ENCODE measurements at regions not wholly inside any gene's neighbourhood (a gene's known extent, or its start where the extent isn't known, plus 50 kb on each side); places are given as distances from the start of the nearest gene placed in this dataset.
"Not testable (repeated sequence)": the region's sequence is repeated elsewhere in the genome, so short reads cannot be mapped to it uniquely, and the experiment has no call there.

- TF ChIP-seq, protein P1, sequence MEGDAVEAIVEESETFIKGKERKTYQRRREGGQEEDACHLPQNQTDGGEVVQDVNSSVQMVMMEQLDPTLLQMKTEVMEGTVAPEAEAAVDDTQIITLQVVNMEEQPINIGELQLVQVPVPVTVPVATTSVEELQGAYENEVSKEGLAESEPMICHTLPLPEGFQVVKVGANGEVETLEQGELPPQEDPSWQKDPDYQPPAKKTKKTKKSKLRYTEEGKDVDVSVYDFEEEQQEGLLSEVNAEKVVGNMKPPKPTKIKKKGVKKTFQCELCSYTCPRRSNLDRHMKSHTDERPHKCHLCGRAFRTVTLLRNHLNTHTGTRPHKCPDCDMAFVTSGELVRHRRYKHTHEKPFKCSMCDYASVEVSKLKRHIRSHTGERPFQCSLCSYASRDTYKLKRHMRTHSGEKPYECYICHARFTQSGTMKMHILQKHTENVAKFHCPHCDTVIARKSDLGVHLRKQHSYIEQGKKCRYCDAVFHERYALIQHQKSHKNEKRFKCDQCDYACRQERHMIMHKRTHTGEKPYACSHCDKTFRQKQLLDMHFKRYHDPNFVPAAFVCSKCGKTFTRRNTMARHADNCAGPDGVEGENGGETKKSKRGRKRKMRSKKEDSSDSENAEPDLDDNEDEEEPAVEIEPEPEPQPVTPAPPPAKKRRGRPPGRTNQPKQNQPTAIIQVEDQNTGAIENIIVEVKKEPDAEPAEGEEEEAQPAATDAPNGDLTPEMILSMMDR (IDR thresholded peaks at IDR 0.05; ENCODE audit: insufficient read depth, low read length, poor library complexity, severe bottlenecking), result no peak
- DNase-seq (ENCODE audit: low read depth), result no peak
- H3K4me3 ChIP-seq (ENCODE audit: low read depth, low read length), result no peak overlapping the region
- H3K36me3 ChIP-seq (ENCODE audit: control insufficient read depth, insufficient read depth, low read length), result no peaks in the 10 kb centered on the region
- H3K27me3 ChIP-seq (ENCODE audit: control insufficient read depth, insufficient read depth, low read length), result no peaks in the 10 kb centered on the region
Observed at GRCh38 chr3:20250314-20250713, 64.3 kb upstream of the SGO1 start.

DNA sequence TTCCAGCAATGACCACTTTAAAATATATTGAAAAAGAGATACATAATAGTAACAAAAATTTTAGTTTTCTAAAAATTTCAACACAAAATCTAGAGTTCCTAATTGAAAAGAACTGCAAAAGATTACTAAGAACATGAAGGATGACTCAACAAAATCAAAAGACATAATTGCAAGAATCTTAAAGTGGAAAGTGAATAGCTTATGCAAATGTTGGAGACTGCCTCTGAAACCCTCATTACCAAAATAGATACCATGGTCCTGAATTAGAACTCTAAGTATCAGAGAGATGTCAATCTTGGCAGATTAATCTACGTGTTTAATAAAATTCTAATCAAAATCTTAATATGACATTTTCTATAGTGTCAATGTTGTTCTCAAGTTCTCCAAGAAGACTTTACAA is 60.7 kb upstream of the SGO1 start:
- Histone ChIP-seq H3K36me3 (ENCODE audit: control insufficient read depth, insufficient read depth, low read length) (no peaks in the 10 kb centered on the region), H3K27me3 (ENCODE audit: control insufficient read depth, insufficient read depth, low read length) (no peaks in the 10 kb centered on the region), H3K4me3 (ENCODE audit: low read depth, low read length) (no peak overlapping the region)
- TF ChIP-seq, protein P1 (IDR thresholded peaks at IDR 0.05; ENCODE audit: insufficient read depth, low read length, poor library complexity, severe bottlenecking), result no peak
- DNase-seq (ENCODE audit: low read depth), result no peak

DNA sequence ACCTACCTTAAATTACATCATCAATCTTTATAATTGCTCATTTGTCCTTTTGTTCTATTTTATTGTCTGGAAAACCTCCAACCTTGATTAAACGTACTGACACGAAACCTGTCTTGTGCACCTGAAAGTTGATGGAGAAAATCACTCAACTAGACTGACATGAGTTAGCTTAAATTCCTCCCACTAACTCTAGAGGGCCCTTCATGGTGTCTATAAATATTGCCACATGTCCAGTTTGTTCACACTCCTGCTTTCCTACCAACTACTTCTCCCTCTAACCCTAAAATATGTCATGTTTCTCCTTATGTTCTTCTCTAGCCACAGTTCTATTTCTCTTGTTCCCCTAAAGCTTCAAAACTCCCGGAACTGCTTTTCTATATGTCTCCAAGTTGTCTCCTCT is 59.8 kb upstream of the SGO1 start:
- no peak for DNase-seq (ENCODE audit: low read depth)
- TF ChIP-seq, protein P1 (IDR thresholded peaks at IDR 0.05; ENCODE audit: insufficient read depth, low read length, poor library complexity, severe bottlenecking), result peak; percentile 3
- no peaks in the 10 kb centered on the region for H3K36me3 ChIP-seq (ENCODE audit: control insufficient read depth, insufficient read depth, low read length)
- H3K27me3 ChIP-seq (ENCODE audit: control insufficient read depth, insufficient read depth, low read length), result no peaks in the 10 kb centered on the region
- H3K4me3 ChIP-seq (ENCODE audit: low read depth, low read length), result no peak overlapping the region

DNA sequence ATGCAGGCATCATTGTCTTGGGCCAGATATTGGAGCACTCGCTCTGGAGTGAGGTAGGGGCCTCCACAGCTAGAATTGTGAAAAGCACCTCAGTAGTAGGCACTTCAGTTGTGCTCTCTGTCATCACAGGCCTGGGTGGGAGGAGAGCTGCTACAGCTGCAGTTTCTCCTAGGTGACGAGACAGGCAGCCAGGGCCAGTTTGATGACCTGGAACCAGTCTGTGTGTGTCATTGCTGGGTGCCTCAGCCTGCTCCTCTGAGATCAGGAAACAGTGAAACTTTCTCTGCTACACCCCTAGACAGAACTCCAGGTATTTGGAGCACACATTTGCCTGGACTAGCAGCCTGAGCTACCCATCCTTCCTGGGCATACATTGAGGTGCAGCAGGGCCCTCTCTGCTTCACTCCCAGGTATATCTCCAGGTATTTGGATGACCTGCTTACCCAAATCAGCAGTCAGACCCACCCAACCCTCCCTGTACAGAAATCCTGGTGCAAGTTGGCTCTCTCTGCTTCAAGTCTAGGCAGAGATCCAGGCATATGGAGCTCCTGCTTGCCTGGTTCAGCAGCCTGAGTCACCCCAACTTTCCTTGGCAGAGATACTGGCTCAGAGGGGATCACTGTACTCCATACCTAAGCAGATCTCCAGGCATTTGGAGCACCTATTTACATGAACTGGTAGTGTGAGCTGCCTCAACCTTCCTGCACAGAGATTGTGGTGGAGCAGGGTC is 54.3 kb upstream of the SGO1 start:
- H3K27me3 ChIP-seq (ENCODE audit: control insufficient read depth, insufficient read depth, low read length), result no peaks in the 10 kb centered on the region
- H3K4me3 ChIP-seq (ENCODE audit: low read depth, low read length), result no peak overlapping the region
- DNase-seq (ENCODE audit: low read depth), result no peak
- TF ChIP-seq, protein P1 (IDR thresholded peaks at IDR 0.05; ENCODE audit: insufficient read depth, low read length, poor library complexity, severe bottlenecking), result no peak
- no peaks in the 10 kb centered on the region for H3K36me3 ChIP-seq (ENCODE audit: control insufficient read depth, insufficient read depth, low read length)

- H3K27me3 ChIP-seq (ENCODE audit: control insufficient read depth, insufficient read depth, low read length); H3K4me3 ChIP-seq (ENCODE audit: low read depth, low read length); DNase-seq (ENCODE audit: low read depth); H3K36me3 ChIP-seq (ENCODE audit: control insufficient read depth, insufficient read depth, low read length): not testable (repeated sequence)
Observed at GRCh38 chr3:20238199-20238598, 52.2 kb upstream of the SGO1 start.

GRCh38 chr3:20236603-20237002 is 50.6 kb upstream of the SGO1 start:
- DNase-seq (ENCODE audit: low read depth), result no peak
- Histone ChIP-seq H3K36me3 (ENCODE audit: control insufficient read depth, insufficient read depth, low read length) (no peaks in the 10 kb centered on the region), H3K27me3 (ENCODE audit: control insufficient read depth, insufficient read depth, low read length) (no peaks in the 10 kb centered on the region), H3K4me3 (ENCODE audit: low read depth, low read length) (no peak overlapping the region)
- TF ChIP-seq, protein P1 (IDR thresholded peaks at IDR 0.05; ENCODE audit: insufficient read depth, low read length, poor library complexity, severe bottlenecking), result no peak
